GM23338 (cell line): ENCODE measurements at regions not wholly inside any gene's neighbourhood (a gene's known extent, or its start where the extent isn't known, plus 50 kb on each side); places are given as distances from the start of the nearest gene placed in this dataset.

Source experiments
- ATAC-seq: fragments of 200-7000 bp; cut with Tn5 transposase; 3 replicates; pipeline ENCODE4 v1.9.1; 2020
- DNase-seq: peaks from one replicate; pipeline ENCODE4 v3.0.0-alpha.2; 2015; ENCODE audit warnings: low spot score
- H2AFZ ChIP-seq: fragments of 200-600 bp; sonication (generic); 2 replicates; pipeline ENCODE4 v1.8.0; 2016; ENCODE audit warnings: antibody characterized with exemption, mild to moderate bottlenecking, moderate library complexity
- H3F3A ChIP-seq: fragments of 200-600 bp; sonication (generic); replicated peaks from 2 replicates; pipeline ENCODE4 v1.8.0; 2017; ENCODE audit warnings: antibody characterized with exemption, mixed run types, low read depth
- H3K27ac ChIP-seq: fragments of 200-600 bp; sonication (generic); 2 replicates; pipeline ENCODE4 v1.6.1; 2016; ENCODE audit warnings: low read depth
- H3K27me3 ChIP-seq: fragments of 200-600 bp; sonication (generic); 2 replicates; pipeline ENCODE4 v1.8.0; 2016; ENCODE audit warnings: mild to moderate bottlenecking, mixed run types, moderate library complexity; ENCODE audit not compliant: insufficient read depth
- H3K36me3 ChIP-seq: fragments of 200-600 bp; sonication (generic); 2 replicates; pipeline ENCODE4 v1.8.0; 2016; ENCODE audit warnings: mild to moderate bottlenecking; ENCODE audit not compliant: insufficient read depth
- H3K4me1 ChIP-seq: fragments of 200-600 bp; sonication (generic); 2 replicates; pipeline ENCODE4 v1.8.0; 2016; ENCODE audit warnings: mild to moderate bottlenecking, moderate library complexity; ENCODE audit not compliant: insufficient read depth
- H3K4me2 ChIP-seq: fragments of 200-600 bp; sonication (generic); 2 replicates; pipeline ENCODE4 v1.7.1; 2017; ENCODE audit warnings: mixed run types
- H3K4me3 ChIP-seq: fragments of 200-600 bp; sonication (generic); 2 replicates; pipeline ENCODE4 v1.6.1; 2016; ENCODE audit warnings: mixed run types
- H3K79me2 ChIP-seq: fragments of 200-600 bp; sonication (generic); replicated peaks from 2 replicates; pipeline ENCODE4 v1.8.0; 2017; ENCODE audit warnings: mild to moderate bottlenecking; ENCODE audit not compliant: insufficient read depth
- H3K9me2 ChIP-seq: fragments of 200-600 bp; sonication (generic); 2 replicates; pipeline ENCODE4 v1.8.0; 2017; ENCODE audit not compliant: insufficient read depth
- H4K20me1 ChIP-seq: fragments of 200-600 bp; sonication (generic); replicated peaks from 2 replicates; pipeline ENCODE4 v1.8.0; 2017; ENCODE audit warnings: mild to moderate bottlenecking; ENCODE audit not compliant: insufficient read depth
- H3K27ac Mint-ChIP-seq: 2 replicates; pipeline ENCODE4 v1.8.0; 2020; ENCODE audit warnings: inconsistent platforms, mild to moderate bottlenecking, moderate library complexity, mixed read lengths
- H3K27me3 Mint-ChIP-seq: 3 replicates; pipeline ENCODE4 v1.8.0; 2022; ENCODE audit warnings: low read depth, mild to moderate bottlenecking, moderate library complexity, mixed read lengths, inconsistent platforms; ENCODE audit not compliant: insufficient read depth, poor library complexity
- H3K36me3 Mint-ChIP-seq: 3 replicates; pipeline ENCODE4 v1.8.0; 2021; ENCODE audit warnings: low read depth, mild to moderate bottlenecking, inconsistent platforms, moderate library complexity, mixed read lengths
- H3K4me1 Mint-ChIP-seq: 3 replicates; pipeline ENCODE4 v1.8.0; 2020; ENCODE audit warnings: mild to moderate bottlenecking, inconsistent platforms, mixed read lengths
- H3K4me3 Mint-ChIP-seq: 3 replicates; pipeline ENCODE4 v1.8.0; 2021; ENCODE audit warnings: moderate library complexity, mild to moderate bottlenecking, inconsistent platforms, mixed read lengths
- H3K9me3 Mint-ChIP-seq: 3 replicates; pipeline ENCODE4 v1.8.0; 2020; ENCODE audit warnings: moderate library complexity, mild to moderate bottlenecking, inconsistent platforms, mixed read lengths
- CREB1 ChIP-seq: fragments of 250-450 bp; sonication (Bioruptor Pico); IDR thresholded peaks from 2 replicates; pipeline ENCODE4 v1.5.0; 2020; ENCODE audit warnings: low read depth, mild to moderate bottlenecking, moderate library complexity
- CTCF ChIP-seq, 2 experiments: fragments of 200-600 bp in 1 of 2; sonication (generic) in 1 of 2; conservative IDR thresholded peaks; 2 replicates each; pipeline versions ENCODE4 v1.5.1 to v1.6.1; 2016 to 2017; ENCODE audit warnings: antibody characterized with exemption in 2 of 2, low read depth in 2 of 2, mild to moderate bottlenecking in 2 of 2, moderate library complexity in 1 of 2
- EZH2 ChIP-seq: fragments of 200-600 bp; sonication (generic); IDR thresholded peaks from one replicate; pipeline ENCODE4 v1.8.0; 2017; ENCODE audit warnings: antibody characterized with exemption, mild to moderate bottlenecking, low read depth; ENCODE audit not compliant: unreplicated experiment
- EZH2phosphoT487 ChIP-seq: fragments of 200-600 bp; sonication (generic); IDR thresholded peaks from one replicate; pipeline ENCODE4 v1.8.1; 2018; ENCODE audit warnings: antibody characterized with exemption; ENCODE audit not compliant: unreplicated experiment
- JUNB ChIP-seq: IDR thresholded peaks from one replicate; pipeline ENCODE4 v1.6.1; 2016; ENCODE audit warnings: antibody characterized with exemption; ENCODE audit not compliant: unreplicated experiment
- NANOG ChIP-seq: IDR thresholded peaks from 2 replicates; pipeline ENCODE4 v1.6.1; 2016; ENCODE audit warnings: antibody characterized with exemption, borderline replicate concordance
- POLR2AphosphoS5 ChIP-seq: IDR thresholded peaks from 2 replicates; pipeline ENCODE4 v1.6.1; 2016; ENCODE audit warnings: antibody characterized with exemption, low read depth
- STAT1 ChIP-seq: IDR thresholded peaks from one replicate; pipeline ENCODE4 v1.6.1; 2016; ENCODE audit warnings: antibody characterized with exemption; ENCODE audit not compliant: unreplicated experiment
- ZNF114 ChIP-seq: fragments of 250-450 bp; sonication (Bioruptor Pico); IDR thresholded peaks from 2 replicates; pipeline ENCODE4 v1.5.0; 2020; ENCODE audit warnings: mild to moderate bottlenecking, moderate library complexity
- ZNF331 ChIP-seq: fragments of 250-450 bp; sonication (Bioruptor Pico); IDR thresholded peaks from 2 replicates; pipeline ENCODE4 v1.5.0; 2020; ENCODE audit warnings: low read depth, mild to moderate bottlenecking, moderate library complexity
- TF ChIP-seq, protein P1 (sequence below): fragments of 250-450 bp; sonication (Bioruptor Pico); IDR thresholded peaks from 2 replicates; pipeline ENCODE4 v1.5.0; 2020; ENCODE audit warnings: mild to moderate bottlenecking, moderate library complexity
- TF ChIP-seq, protein P2 (sequence below): IDR thresholded peaks from 2 replicates; pipeline ENCODE4 v1.6.1; 2016; ENCODE audit warnings: antibody characterized with exemption
- TF ChIP-seq, protein P3 (sequence below): IDR thresholded peaks from one replicate; pipeline ENCODE4 v1.6.1; 2018; ENCODE audit warnings: antibody characterized with exemption; ENCODE audit not compliant: unreplicated experiment

- no peak overlapping the region for H3K4me2 ChIP-seq
- H3F3A ChIP-seq, result no peaks in the 10 kb centered on the region
- no peak for DNase-seq
- H3K4me3 ChIP-seq, result no peak overlapping the region
- no peak for ATAC-seq
- Mint-ChIP-seq H3K27me3 (peaks cover 2% of the 10 kb centered on the region), H3K27ac (no peak overlapping the region), H3K9me3 (no peaks in the 10 kb centered on the region), H3K4me3 (no peak overlapping the region), H3K36me3 (no peaks in the 10 kb centered on the region), H3K4me1 (no peaks in the 10 kb centered on the region; the same call in 2 of the 3 replicates)
- H3K27ac ChIP-seq, result no peak overlapping the region
- H3K27me3 ChIP-seq, result no peaks in the 10 kb centered on the region
- no peaks in the 10 kb centered on the region for H3K79me2 ChIP-seq
- TF ChIP-seq NANOG, result no peak
- TF ChIP-seq ZNF114 (CRISPR knock-in tag), result no peak
- no peak for TF ChIP-seq CREB1 (CRISPR knock-in tag)
- TF ChIP-seq ZNF331 (CRISPR knock-in tag), result no peak
- TF ChIP-seq EZH2phosphoT487, result no peak
- TF ChIP-seq POLR2AphosphoS5, result no peak
- TF ChIP-seq, protein P1, sequence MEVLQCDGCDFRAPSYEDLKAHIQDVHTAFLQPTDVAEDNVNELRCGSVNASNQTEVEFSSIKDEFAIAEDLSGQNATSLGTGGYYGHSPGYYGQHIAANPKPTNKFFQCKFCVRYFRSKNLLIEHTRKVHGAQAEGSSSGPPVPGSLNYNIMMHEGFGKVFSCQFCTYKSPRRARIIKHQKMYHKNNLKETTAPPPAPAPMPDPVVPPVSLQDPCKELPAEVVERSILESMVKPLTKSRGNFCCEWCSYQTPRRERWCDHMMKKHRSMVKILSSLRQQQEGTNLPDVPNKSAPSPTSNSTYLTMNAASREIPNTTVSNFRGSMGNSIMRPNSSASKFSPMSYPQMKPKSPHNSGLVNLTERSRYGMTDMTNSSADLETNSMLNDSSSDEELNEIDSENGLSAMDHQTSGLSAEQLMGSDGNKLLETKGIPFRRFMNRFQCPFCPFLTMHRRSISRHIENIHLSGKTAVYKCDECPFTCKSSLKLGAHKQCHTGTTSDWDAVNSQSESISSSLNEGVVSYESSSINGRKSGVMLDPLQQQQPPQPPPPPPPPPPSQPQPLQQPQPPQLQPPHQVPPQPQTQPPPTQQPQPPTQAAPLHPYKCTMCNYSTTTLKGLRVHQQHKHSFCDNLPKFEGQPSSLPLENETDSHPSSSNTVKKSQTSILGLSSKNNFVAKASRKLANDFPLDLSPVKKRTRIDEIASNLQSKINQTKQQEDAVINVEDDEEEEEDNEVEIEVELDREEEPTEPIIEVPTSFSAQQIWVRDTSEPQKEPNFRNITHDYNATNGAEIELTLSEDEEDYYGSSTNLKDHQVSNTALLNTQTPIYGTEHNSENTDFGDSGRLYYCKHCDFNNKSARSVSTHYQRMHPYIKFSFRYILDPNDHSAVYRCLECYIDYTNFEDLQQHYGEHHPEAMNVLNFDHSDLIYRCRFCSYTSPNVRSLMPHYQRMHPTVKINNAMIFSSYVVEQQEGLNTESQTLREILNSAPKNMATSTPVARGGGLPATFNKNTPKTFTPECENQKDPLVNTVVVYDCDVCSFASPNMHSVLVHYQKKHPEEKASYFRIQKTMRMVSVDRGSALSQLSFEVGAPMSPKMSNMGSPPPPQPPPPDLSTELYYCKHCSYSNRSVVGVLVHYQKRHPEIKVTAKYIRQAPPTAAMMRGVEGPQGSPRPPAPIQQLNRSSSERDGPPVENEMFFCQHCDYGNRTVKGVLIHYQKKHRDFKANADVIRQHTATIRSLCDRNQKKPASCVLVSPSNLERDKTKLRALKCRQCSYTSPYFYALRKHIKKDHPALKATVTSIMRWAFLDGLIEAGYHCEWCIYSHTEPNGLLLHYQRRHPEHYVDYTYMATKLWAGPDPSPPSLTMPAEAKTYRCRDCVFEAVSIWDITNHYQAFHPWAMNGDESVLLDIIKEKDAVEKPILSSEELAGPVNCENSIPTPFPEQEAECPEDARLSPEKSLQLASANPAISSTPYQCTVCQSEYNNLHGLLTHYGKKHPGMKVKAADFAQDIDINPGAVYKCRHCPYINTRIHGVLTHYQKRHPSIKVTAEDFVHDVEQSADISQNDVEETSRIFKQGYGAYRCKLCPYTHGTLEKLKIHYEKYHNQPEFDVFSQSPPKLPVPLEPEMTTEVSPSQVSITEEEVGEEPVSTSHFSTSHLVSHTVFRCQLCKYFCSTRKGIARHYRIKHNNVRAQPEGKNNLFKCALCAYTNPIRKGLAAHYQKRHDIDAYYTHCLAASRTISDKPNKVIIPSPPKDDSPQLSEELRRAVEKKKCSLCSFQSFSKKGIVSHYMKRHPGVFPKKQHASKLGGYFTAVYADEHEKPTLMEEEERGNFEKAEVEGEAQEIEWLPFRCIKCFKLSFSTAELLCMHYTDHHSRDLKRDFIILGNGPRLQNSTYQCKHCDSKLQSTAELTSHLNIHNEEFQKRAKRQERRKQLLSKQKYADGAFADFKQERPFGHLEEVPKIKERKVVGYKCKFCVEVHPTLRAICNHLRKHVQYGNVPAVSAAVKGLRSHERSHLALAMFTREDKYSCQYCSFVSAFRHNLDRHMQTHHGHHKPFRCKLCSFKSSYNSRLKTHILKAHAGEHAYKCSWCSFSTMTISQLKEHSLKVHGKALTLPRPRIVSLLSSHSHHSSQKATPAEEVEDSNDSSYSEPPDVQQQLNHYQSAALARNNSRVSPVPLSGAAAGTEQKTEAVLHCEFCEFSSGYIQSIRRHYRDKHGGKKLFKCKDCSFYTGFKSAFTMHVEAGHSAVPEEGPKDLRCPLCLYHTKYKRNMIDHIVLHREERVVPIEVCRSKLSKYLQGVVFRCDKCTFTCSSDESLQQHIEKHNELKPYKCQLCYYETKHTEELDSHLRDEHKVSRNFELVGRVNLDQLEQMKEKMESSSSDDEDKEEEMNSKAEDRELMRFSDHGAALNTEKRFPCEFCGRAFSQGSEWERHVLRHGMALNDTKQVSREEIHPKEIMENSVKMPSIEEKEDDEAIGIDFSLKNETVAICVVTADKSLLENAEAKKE (CRISPR knock-in tag), result no peak
- TF ChIP-seq CTCF (conservative IDR thresholded peaks at IDR 0.05; ENCODE audit: low read depth in 2 of 2), result no peak
- no peak for TF ChIP-seq EZH2
- TF ChIP-seq, protein P2, sequence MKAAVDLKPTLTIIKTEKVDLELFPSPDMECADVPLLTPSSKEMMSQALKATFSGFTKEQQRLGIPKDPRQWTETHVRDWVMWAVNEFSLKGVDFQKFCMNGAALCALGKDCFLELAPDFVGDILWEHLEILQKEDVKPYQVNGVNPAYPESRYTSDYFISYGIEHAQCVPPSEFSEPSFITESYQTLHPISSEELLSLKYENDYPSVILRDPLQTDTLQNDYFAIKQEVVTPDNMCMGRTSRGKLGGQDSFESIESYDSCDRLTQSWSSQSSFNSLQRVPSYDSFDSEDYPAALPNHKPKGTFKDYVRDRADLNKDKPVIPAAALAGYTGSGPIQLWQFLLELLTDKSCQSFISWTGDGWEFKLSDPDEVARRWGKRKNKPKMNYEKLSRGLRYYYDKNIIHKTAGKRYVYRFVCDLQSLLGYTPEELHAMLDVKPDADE, result no peak
- TF ChIP-seq JUNB, result no peak
- TF ChIP-seq, protein P3, sequence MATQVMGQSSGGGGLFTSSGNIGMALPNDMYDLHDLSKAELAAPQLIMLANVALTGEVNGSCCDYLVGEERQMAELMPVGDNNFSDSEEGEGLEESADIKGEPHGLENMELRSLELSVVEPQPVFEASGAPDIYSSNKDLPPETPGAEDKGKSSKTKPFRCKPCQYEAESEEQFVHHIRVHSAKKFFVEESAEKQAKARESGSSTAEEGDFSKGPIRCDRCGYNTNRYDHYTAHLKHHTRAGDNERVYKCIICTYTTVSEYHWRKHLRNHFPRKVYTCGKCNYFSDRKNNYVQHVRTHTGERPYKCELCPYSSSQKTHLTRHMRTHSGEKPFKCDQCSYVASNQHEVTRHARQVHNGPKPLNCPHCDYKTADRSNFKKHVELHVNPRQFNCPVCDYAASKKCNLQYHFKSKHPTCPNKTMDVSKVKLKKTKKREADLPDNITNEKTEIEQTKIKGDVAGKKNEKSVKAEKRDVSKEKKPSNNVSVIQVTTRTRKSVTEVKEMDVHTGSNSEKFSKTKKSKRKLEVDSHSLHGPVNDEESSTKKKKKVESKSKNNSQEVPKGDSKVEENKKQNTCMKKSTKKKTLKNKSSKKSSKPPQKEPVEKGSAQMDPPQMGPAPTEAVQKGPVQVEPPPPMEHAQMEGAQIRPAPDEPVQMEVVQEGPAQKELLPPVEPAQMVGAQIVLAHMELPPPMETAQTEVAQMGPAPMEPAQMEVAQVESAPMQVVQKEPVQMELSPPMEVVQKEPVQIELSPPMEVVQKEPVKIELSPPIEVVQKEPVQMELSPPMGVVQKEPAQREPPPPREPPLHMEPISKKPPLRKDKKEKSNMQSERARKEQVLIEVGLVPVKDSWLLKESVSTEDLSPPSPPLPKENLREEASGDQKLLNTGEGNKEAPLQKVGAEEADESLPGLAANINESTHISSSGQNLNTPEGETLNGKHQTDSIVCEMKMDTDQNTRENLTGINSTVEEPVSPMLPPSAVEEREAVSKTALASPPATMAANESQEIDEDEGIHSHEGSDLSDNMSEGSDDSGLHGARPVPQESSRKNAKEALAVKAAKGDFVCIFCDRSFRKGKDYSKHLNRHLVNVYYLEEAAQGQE, result no peak
- no peak for TF ChIP-seq STAT1
- no peaks in the 10 kb centered on the region for H4K20me1 ChIP-seq
- H3K36me3 ChIP-seq, result no peaks in the 10 kb centered on the region
- no peak overlapping the region for H2AFZ ChIP-seq
- no peaks in the 10 kb centered on the region for H3K4me1 ChIP-seq
- H3K9me2 ChIP-seq, result no peaks in the 10 kb centered on the region; the same call in none of the 2 replicates
These were observed 174.2 kb upstream of the HAND2 start for GRCh38 chr4:173704201-173704600.
